UCSD-AML1 (cell line): ENCODE measurements at regions not wholly inside any gene's neighbourhood (a gene's known extent, or its start where the extent isn't known, plus 50 kb on each side); places are given as distances from the start of the nearest gene placed in this dataset.

Source experiments
- DNase-seq: peaks from one replicate; lab custom pipeline; 2025; ENCODE audit not compliant: unreplicated experiment; lab: John Stamatoyannopoulos, UW

GRCh38 chr9:89655990-89656657, 51.3 kb downstream of the GADD45G start:
- DNase-seq, result no peak

- DNase-seq, result no peak
Observed at GRCh38 chr9:89657295-89657694, 52.5 kb downstream of the GADD45G start.

- no peak for DNase-seq
Observed at GRCh38 chr9:89657765-89658164, 53.0 kb downstream of the GADD45G start.

GRCh38 chr9:89658401-89658800, 53.6 kb downstream of the GADD45G start:
- DNase-seq, result no peak

GRCh38 chr9:89658931-89659330, 54.1 kb downstream of the GADD45G start:
- no peak for DNase-seq

- no peak for DNase-seq
Observed at GRCh38 chr9:89659473-89659872, 54.7 kb downstream of the GADD45G start.

GRCh38 chr9:89659891-89660685, 55.3 kb downstream of the GADD45G start:
- peak; percentile 29 for DNase-seq

- DNase-seq, result no peak
Observed at GRCh38 chr9:89661391-89661949, 56.7 kb downstream of the GADD45G start.

GRCh38 chr9:89661956-89662717, 57.3 kb downstream of the GADD45G start:
- DNase-seq, result peak; percentile 65

- DNase-seq, result no peak
Observed at GRCh38 chr9:89662718-89663613, 58.2 kb downstream of the GADD45G start.

- DNase-seq, result no peak
Observed at GRCh38 chr9:89663614-89663970, 58.8 kb downstream of the GADD45G start.

- no peak for DNase-seq
Observed at GRCh38 chr9:89664010-89664409, 59.2 kb downstream of the GADD45G start.

GRCh38 chr9:89664896-89665329, 60.1 kb downstream of the GADD45G start:
- no peak for DNase-seq

- no peak for DNase-seq
Observed at GRCh38 chr9:89666364-89666763, 61.6 kb downstream of the GADD45G start.

GRCh38 chr9:89666950-89667349, 62.1 kb downstream of the GADD45G start:
- no peak for DNase-seq

- DNase-seq, result no peak
Observed at GRCh38 chr9:89667726-89668125, 62.9 kb downstream of the GADD45G start.

- DNase-seq, result no peak
Observed at GRCh38 chr9:89668216-89668865, 63.5 kb downstream of the GADD45G start.

GRCh38 chr9:89668866-89669246, 64.0 kb downstream of the GADD45G start:
- DNase-seq, result no peak

- DNase-seq, result no peak
Observed at GRCh38 chr9:89669361-89669842, 64.6 kb downstream of the GADD45G start.

- DNase-seq, result no peak
Observed at GRCh38 chr9:89670114-89670513, 65.3 kb downstream of the GADD45G start.
